ENCODE measurements at regions not wholly inside any gene's neighbourhood (a gene's known extent, or its start where the extent isn't known, plus 50 kb on each side); places are given as distances from the start of the nearest gene placed in this dataset.

- Histone ChIP-seq H3K4me3 (no peak overlapping the region), H3K27ac (no peak overlapping the region)
- DNase-seq (ENCODE audit: low spot score): no peak
- TF ChIP-seq, protein P1, sequence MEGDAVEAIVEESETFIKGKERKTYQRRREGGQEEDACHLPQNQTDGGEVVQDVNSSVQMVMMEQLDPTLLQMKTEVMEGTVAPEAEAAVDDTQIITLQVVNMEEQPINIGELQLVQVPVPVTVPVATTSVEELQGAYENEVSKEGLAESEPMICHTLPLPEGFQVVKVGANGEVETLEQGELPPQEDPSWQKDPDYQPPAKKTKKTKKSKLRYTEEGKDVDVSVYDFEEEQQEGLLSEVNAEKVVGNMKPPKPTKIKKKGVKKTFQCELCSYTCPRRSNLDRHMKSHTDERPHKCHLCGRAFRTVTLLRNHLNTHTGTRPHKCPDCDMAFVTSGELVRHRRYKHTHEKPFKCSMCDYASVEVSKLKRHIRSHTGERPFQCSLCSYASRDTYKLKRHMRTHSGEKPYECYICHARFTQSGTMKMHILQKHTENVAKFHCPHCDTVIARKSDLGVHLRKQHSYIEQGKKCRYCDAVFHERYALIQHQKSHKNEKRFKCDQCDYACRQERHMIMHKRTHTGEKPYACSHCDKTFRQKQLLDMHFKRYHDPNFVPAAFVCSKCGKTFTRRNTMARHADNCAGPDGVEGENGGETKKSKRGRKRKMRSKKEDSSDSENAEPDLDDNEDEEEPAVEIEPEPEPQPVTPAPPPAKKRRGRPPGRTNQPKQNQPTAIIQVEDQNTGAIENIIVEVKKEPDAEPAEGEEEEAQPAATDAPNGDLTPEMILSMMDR (IDR thresholded peaks at IDR 0.05): no peak
These were observed 527.8 kb upstream of the TLE4 start for GRCh38 chr9:79043916-79044315.

DNA sequence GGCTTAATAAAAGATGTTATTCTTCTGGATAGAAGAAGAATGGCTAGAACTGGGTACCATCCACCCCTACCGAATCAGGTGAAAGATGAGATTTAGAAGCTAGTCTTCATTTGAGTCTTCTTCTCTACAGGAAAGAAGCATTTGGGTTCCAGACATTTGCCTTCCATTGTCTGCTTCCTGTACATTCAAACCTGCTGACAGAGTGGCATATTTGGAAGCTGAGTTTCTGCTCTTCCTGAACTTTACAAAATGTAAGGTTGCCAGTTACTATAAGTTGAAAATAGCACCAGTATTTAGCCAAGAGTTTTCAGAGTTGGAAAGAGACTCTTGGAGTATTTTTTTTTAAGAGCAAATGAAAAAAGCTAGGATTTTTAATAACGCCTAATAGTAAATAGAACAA, 525.4 kb upstream of the TLE4 start:
- H3K4me3 ChIP-seq: no peak overlapping the region
- no peak for DNase-seq (ENCODE audit: low spot score)
- TF ChIP-seq, protein P1 (IDR thresholded peaks at IDR 0.05): no peak
- H3K27ac ChIP-seq: no peak overlapping the region

DNA sequence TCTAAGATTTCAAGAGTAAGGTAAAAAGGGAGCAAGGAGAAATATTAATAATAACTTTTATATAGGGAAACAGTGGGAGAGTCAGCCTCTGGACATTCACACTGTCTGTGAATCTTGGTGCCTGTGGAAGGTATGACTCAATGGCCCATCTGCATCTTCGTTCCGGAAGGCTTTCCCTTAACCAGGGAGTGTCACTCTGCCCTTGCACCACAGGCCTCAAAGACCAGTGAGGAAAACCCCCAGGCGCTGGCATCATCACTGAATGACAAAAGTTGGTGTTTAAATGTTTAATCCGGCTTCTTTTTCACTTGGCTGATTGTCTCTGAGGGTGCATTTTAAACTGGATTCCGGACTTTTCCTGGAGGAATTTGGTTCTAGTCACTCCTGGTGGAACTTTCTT, 522.4 kb upstream of the TLE4 start:
- Histone ChIP-seq H3K27ac (no peak overlapping the region), H3K4me3 (no peak overlapping the region)
- TF ChIP-seq, protein P1 (IDR thresholded peaks at IDR 0.05): no peak
- DNase-seq (ENCODE audit: low spot score): no peak

DNA sequence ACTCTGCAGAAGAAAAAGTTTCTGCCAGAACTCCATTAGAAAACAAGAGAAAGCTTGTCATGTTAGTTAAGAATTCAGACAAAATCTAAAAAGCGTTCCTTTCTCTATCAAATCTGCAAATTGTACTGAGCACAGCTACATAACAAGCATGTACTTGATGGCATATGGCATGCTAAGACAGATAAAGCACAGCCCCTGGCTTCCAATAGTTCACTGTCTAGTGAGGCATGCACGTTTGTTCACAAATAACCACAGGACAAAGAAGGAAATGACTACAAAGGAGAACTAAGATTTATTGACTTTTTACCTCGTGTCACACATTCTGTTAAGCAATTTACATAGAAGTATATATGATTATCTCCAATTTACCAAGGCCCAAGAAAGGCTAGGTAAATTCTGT, 518.2 kb upstream of the TLE4 start:
- Histone ChIP-seq H3K4me3 (no peak overlapping the region), H3K27ac (no peak overlapping the region)
- TF ChIP-seq, protein P1 (IDR thresholded peaks at IDR 0.05): no peak
- DNase-seq (ENCODE audit: low spot score): no peak

DNA sequence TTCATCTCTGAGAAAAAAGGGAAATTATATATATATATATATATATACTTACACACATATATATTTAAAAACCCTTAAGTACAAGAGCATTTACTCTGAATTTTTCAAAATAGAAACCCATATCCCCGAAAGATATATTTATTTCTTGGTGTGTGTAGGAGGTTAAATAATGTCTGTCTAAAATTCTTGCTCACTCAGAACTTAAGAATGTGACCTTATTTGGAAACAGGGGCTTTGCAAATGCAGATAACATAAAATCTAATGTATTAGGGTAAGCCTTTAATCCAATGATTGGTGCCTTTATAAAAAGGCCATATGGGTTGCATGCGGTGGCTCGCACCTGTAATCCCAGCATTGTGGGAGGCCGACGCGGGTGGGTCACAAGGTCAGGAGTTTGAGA, 517.3 kb upstream of the TLE4 start:
- Histone ChIP-seq H3K27ac (no peak overlapping the region), H3K4me3 (no peak overlapping the region)
- TF ChIP-seq, protein P1 (IDR thresholded peaks at IDR 0.05): no peak
- DNase-seq (ENCODE audit: low spot score): no peak

- no peak for DNase-seq (ENCODE audit: low spot score)
- Histone ChIP-seq H3K27ac (no peak overlapping the region), H3K4me3 (no peak overlapping the region)
- TF ChIP-seq, protein P1 (IDR thresholded peaks at IDR 0.05): no peak
These were observed 515.7 kb upstream of the TLE4 start for GRCh38 chr9:79056041-79056440.

GRCh38 chr9:79057576-79057975, 514.2 kb upstream of the TLE4 start:
- no peak for DNase-seq (ENCODE audit: low spot score)
- no peak overlapping the region for H3K4me3 ChIP-seq
- no peak overlapping the region for H3K27ac ChIP-seq
- TF ChIP-seq, protein P1 (IDR thresholded peaks at IDR 0.05): no peak

Data from coronary artery (tissue), 2 donors.